Chondrocyte (in vitro differentiated cells): ENCODE measurements at regions not wholly inside any gene's neighbourhood (a gene's known extent, or its start where the extent isn't known, plus 50 kb on each side); places are given as distances from the start of the nearest gene placed in this dataset.

ENCODE experiments used
- DNase-seq: peaks from one replicate; pipeline ENCODE4 v3.0.0; 2021; ENCODE audit warnings: mixed read lengths, low spot score
- H3K27ac Mint-ChIP-seq: one replicate; pipeline ENCODE4 v1.8.0; 2021; ENCODE audit warnings: mild to moderate bottlenecking, moderate library complexity, mixed read lengths; ENCODE audit not compliant: unreplicated experiment
- H3K27me3 Mint-ChIP-seq: 2 replicates; pipeline ENCODE4 v1.8.0; 2021; ENCODE audit warnings: low read depth, mixed read lengths
- H3K36me3 Mint-ChIP-seq: 2 replicates; pipeline ENCODE4 v1.8.0; 2021; ENCODE audit warnings: low read depth, mixed read lengths
- H3K4me1 Mint-ChIP-seq: 2 replicates; pipeline ENCODE4 v1.8.0; 2021; ENCODE audit warnings: low read depth, mild to moderate bottlenecking, mixed read lengths
- H3K4me3 Mint-ChIP-seq: one replicate; pipeline ENCODE4 v1.8.0; 2021; ENCODE audit warnings: mild to moderate bottlenecking, moderate library complexity, mixed read lengths; ENCODE audit not compliant: unreplicated experiment
- H3K9me3 Mint-ChIP-seq: 2 replicates; pipeline ENCODE4 v1.8.0; 2021; ENCODE audit warnings: low read depth, mixed read lengths
- CTCF ChIP-seq: fragments of 200-600 bp; sonication (generic); IDR thresholded peaks from 2 replicates; pipeline ENCODE4 v1.5.0; 2021; ENCODE audit warnings: antibody characterized with exemption, mild to moderate bottlenecking, moderate library complexity

GRCh38 chr5:125835293-125836172, 587.7 kb upstream of the GRAMD2B start:
- no peak overlapping the region for H3K27ac Mint-ChIP-seq
- H3K4me3 Mint-ChIP-seq, result no peak overlapping the region
- peaks cover 7% of the 10 kb centered on the region for H3K4me1 Mint-ChIP-seq

GRCh38 chr5:125836256-125836655, 587.0 kb upstream of the GRAMD2B start:
- Mint-ChIP-seq H3K9me3 (peaks cover 5% of the 10 kb centered on the region), H3K27ac (no peak overlapping the region), H3K27me3 (no peaks in the 10 kb centered on the region), H3K4me1 (peaks cover 7% of the 10 kb centered on the region), H3K4me3 (no peak overlapping the region), H3K36me3 (peaks cover 4% of the 10 kb centered on the region)
- DNase-seq, result no peak
- TF ChIP-seq CTCF, result no peak

More at GRCh38 chr5:125835293-125836172, 587.7 kb upstream of the GRAMD2B start:
- Mint-ChIP-seq H3K9me3 (peaks cover 10% of the 10 kb centered on the region), H3K36me3 (peaks cover 6% of the 10 kb centered on the region), H3K27me3 (no peaks in the 10 kb centered on the region)
- peak; percentile 84 for TF ChIP-seq CTCF
- no peak for DNase-seq

- H3K27me3 Mint-ChIP-seq, result no peaks in the 10 kb centered on the region
- H3K27ac Mint-ChIP-seq, result no peak overlapping the region
- H3K4me1 Mint-ChIP-seq, result peaks cover 7% of the 10 kb centered on the region
- peaks cover 8% of the 10 kb centered on the region for H3K36me3 Mint-ChIP-seq
- no peak overlapping the region for H3K4me3 Mint-ChIP-seq
- no peak for DNase-seq
- peaks cover 10% of the 10 kb centered on the region for H3K9me3 Mint-ChIP-seq
- no peak for TF ChIP-seq CTCF
Observed at GRCh38 chr5:125837866-125838265, 585.3 kb upstream of the GRAMD2B start.

- no peak overlapping the region for H3K4me3 Mint-ChIP-seq
- DNase-seq, result no peak
Observed at GRCh38 chr5:125847561-125847960, 575.6 kb upstream of the GRAMD2B start.

GRCh38 chr5:125848751-125849150, 574.5 kb upstream of the GRAMD2B start:
- Mint-ChIP-seq H3K4me3 (no peak overlapping the region), H3K9me3 (peaks cover 15% of the 10 kb centered on the region), H3K4me1 (peaks cover 5% of the 10 kb centered on the region), H3K27ac (no peak overlapping the region), H3K36me3 (peaks cover 6% of the 10 kb centered on the region), H3K27me3 (no peaks in the 10 kb centered on the region)
- TF ChIP-seq CTCF, result no peak
- no peak for DNase-seq

More at GRCh38 chr5:125847561-125847960, 575.6 kb upstream of the GRAMD2B start:
- no peak for TF ChIP-seq CTCF
- Mint-ChIP-seq H3K27me3 (no peaks in the 10 kb centered on the region), H3K9me3 (peaks cover 27% of the 10 kb centered on the region), H3K36me3 (peaks cover 9% of the 10 kb centered on the region), H3K4me1 (peaks cover 5% of the 10 kb centered on the region), H3K27ac (no peak overlapping the region)
